ENCODE measurements at regions not wholly inside any gene's neighbourhood (a gene's known extent, or its start where the extent isn't known, plus 50 kb on each side); places are given as distances from the start of the nearest gene placed in this dataset.

- TF ChIP-seq, protein P1, sequence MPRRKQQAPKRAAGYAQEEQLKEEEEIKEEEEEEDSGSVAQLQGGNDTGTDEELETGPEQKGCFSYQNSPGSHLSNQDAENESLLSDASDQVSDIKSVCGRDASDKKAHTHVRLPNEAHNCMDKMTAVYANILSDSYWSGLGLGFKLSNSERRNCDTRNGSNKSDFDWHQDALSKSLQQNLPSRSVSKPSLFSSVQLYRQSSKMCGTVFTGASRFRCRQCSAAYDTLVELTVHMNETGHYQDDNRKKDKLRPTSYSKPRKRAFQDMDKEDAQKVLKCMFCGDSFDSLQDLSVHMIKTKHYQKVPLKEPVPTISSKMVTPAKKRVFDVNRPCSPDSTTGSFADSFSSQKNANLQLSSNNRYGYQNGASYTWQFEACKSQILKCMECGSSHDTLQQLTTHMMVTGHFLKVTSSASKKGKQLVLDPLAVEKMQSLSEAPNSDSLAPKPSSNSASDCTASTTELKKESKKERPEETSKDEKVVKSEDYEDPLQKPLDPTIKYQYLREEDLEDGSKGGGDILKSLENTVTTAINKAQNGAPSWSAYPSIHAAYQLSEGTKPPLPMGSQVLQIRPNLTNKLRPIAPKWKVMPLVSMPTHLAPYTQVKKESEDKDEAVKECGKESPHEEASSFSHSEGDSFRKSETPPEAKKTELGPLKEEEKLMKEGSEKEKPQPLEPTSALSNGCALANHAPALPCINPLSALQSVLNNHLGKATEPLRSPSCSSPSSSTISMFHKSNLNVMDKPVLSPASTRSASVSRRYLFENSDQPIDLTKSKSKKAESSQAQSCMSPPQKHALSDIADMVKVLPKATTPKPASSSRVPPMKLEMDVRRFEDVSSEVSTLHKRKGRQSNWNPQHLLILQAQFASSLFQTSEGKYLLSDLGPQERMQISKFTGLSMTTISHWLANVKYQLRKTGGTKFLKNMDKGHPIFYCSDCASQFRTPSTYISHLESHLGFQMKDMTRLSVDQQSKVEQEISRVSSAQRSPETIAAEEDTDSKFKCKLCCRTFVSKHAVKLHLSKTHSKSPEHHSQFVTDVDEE (CRISPR knock-in tag; IDR thresholded peaks at IDR 0.05), result no peak
Observed at GRCh38 chr4:149882251-149882650, 66.6 kb upstream of the IQCM start (continued).

- TF ChIP-seq TCF4 (CRISPR knock-in tag; IDR thresholded peaks at IDR 0.05; ENCODE audit: borderline replicate concordance) (no peak), TOX (CRISPR knock-in tag; IDR thresholded peaks at IDR 0.05; ENCODE audit: borderline replicate concordance) (no peak)
- TF ChIP-seq, protein P2, sequence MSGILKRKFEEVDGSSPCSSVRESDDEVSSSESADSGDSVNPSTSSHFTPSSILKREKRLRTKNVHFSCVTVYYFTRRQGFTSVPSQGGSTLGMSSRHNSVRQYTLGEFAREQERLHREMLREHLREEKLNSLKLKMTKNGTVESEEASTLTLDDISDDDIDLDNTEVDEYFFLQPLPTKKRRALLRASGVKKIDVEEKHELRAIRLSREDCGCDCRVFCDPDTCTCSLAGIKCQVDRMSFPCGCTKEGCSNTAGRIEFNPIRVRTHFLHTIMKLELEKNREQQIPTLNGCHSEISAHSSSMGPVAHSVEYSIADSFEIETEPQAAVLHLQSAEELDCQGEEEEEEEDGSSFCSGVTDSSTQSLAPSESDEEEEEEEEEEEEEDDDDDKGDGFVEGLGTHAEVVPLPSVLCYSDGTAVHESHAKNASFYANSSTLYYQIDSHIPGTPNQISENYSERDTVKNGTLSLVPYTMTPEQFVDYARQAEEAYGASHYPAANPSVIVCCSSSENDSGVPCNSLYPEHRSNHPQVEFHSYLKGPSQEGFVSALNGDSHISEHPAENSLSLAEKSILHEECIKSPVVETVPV (CRISPR knock-in tag; IDR thresholded peaks at IDR 0.05), result no peak
- ATAC-seq, result no peak
Observed at GRCh38 chr4:149884046-149884445, 68.4 kb upstream of the IQCM start.

GRCh38 chr4:149884529-149885181 is 69.0 kb upstream of the IQCM start:
- no peak for TF ChIP-seq ISL1 (CRISPR knock-in tag; IDR thresholded peaks at IDR 0.05)
- no peak for TF ChIP-seq ZC3H10 (CRISPR knock-in tag; IDR thresholded peaks at IDR 0.05)
- no peak for TF ChIP-seq PPARA (CRISPR knock-in tag; IDR thresholded peaks at IDR 0.05; ENCODE audit: borderline replicate concordance)
- TF ChIP-seq ESRRG (CRISPR knock-in tag; IDR thresholded peaks at IDR 0.05), result no peak
- no peak for TF ChIP-seq ARNTL (CRISPR knock-in tag; IDR thresholded peaks at IDR 0.05; ENCODE audit: borderline replicate concordance, low read depth)
- TF ChIP-seq, protein P2 (CRISPR knock-in tag; IDR thresholded peaks at IDR 0.05), result no peak
- no peak for TF ChIP-seq TOX (CRISPR knock-in tag; IDR thresholded peaks at IDR 0.05; ENCODE audit: borderline replicate concordance)
- no peak for TF ChIP-seq BACH2 (CRISPR knock-in tag; IDR thresholded peaks at IDR 0.05; ENCODE audit: borderline replicate concordance)
- no peak for TF ChIP-seq OSR1 (CRISPR knock-in tag; IDR thresholded peaks at IDR 0.05)
- TF ChIP-seq RARB (CRISPR knock-in tag; IDR thresholded peaks at IDR 0.05), result no peak
- ATAC-seq, result no peak

DNA sequence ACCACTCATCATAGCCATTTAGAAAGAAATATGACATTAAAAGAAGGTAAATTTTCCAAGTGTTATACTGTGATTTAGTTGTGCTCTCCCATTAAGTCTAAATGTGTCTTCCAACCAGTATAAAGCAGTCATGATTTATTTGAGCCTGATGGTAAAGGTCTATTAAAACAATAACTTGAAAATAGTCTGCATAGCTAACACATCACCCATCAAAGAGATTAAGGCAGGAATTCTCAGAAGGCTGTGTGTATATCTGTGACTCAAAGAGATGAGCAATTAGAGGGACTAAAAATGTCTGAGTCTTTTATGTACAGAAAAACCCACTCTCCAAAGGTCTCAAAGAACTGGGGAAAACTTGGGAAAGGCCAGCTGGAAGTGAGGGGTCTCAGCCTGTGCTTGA is 70.3 kb upstream of the IQCM start:
- ATAC-seq, result no peak
- TF ChIP-seq, protein P3, sequence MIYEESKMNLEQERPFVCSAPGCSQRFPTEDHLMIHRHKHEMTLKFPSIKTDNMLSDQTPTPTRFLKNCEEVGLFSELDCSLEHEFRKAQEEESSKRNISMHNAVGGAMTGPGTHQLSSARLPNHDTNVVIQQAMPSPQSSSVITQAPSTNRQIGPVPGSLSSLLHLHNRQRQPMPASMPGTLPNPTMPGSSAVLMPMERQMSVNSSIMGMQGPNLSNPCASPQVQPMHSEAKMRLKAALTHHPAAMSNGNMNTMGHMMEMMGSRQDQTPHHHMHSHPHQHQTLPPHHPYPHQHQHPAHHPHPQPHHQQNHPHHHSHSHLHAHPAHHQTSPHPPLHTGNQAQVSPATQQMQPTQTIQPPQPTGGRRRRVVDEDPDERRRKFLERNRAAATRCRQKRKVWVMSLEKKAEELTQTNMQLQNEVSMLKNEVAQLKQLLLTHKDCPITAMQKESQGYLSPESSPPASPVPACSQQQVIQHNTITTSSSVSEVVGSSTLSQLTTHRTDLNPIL (CRISPR knock-in tag; IDR thresholded peaks at IDR 0.05; ENCODE audit: low read depth), result no peak
- no peak for TF ChIP-seq ZNF8 (CRISPR knock-in tag; IDR thresholded peaks at IDR 0.05)
- no peak for TF ChIP-seq PATZ1 (CRISPR knock-in tag; IDR thresholded peaks at IDR 0.05; ENCODE audit: borderline replicate concordance)
- no peak for TF ChIP-seq ZC3H10 (CRISPR knock-in tag; IDR thresholded peaks at IDR 0.05)
- no peak for TF ChIP-seq PPARA (CRISPR knock-in tag; IDR thresholded peaks at IDR 0.05; ENCODE audit: borderline replicate concordance)
- TF ChIP-seq ISL1 (CRISPR knock-in tag; IDR thresholded peaks at IDR 0.05), result no peak
- no peak for TF ChIP-seq ZNF565 (CRISPR knock-in tag; conservative IDR thresholded peaks at IDR 0.05; ENCODE audit: low read depth)
- TF ChIP-seq, protein P2 (CRISPR knock-in tag; IDR thresholded peaks at IDR 0.05), result no peak
- no peak for TF ChIP-seq ZFP3 (CRISPR knock-in tag; IDR thresholded peaks at IDR 0.05)
- no peak for TF ChIP-seq RARB (CRISPR knock-in tag; IDR thresholded peaks at IDR 0.05)
- no peak for TF ChIP-seq ARNTL (CRISPR knock-in tag; IDR thresholded peaks at IDR 0.05; ENCODE audit: borderline replicate concordance, low read depth)
